ENCODE measurements at regions not wholly inside any gene's neighbourhood (a gene's known extent, or its start where the extent isn't known, plus 50 kb on each side); places are given as distances from the start of the nearest gene placed in this dataset.

- H3K27ac ChIP-seq: peak overlapping the region; percentile 72
- H3K4me2 ChIP-seq: peak overlapping the region; percentile 51
- peaks cover 3% of the 10 kb centered on the region for H3K4me1 Mint-ChIP-seq
- H3F3A ChIP-seq (ENCODE audit: low read depth): peaks cover 7% of the 10 kb centered on the region
- H3K36me3 Mint-ChIP-seq: no peaks in the 10 kb centered on the region
- DNase-seq (ENCODE audit: low spot score): peak; percentile 64
- no peak overlapping the region for H3K27ac Mint-ChIP-seq
- no peak overlapping the region for H3K4me3 ChIP-seq
- TF ChIP-seq EZH2phosphoT487 (IDR thresholded peaks at IDR 0.05): no peak
- no peak for TF ChIP-seq EZH2 (IDR thresholded peaks at IDR 0.05)
- no peak for TF ChIP-seq CTCF (IDR thresholded peaks at IDR 0.05)
- H3K27me3 ChIP-seq: no peaks in the 10 kb centered on the region
- peaks cover 13% of the 10 kb centered on the region for H3K9me3 Mint-ChIP-seq
- H3K79me2 ChIP-seq (ENCODE audit: low read depth): no peaks in the 10 kb centered on the region
- no peak overlapping the region for H3K9ac ChIP-seq
- no peaks in the 10 kb centered on the region for H4K20me1 ChIP-seq (ENCODE audit: low read depth)
- no peaks in the 10 kb centered on the region for H3K36me3 ChIP-seq
- H2AFZ ChIP-seq (replicated peaks): no peak overlapping the region
- peaks cover 29% of the 10 kb centered on the region for H3K4me1 ChIP-seq
- no peaks in the 10 kb centered on the region for H3K9me3 ChIP-seq (ENCODE audit: low read depth)
- no peak overlapping the region for H3K4me3 Mint-ChIP-seq
- H3K27me3 Mint-ChIP-seq (ENCODE audit: insufficient read depth, low read depth): no peaks in the 10 kb centered on the region
These were observed 68.7 kb upstream of the PTCSC3 start for GRCh38 chr14:36245223-36245622.

GRCh38 chr14:36243183-36243582, 66.7 kb upstream of the PTCSC3 start:
- H3K4me1 Mint-ChIP-seq: peaks cover 3% of the 10 kb centered on the region
- DNase-seq (ENCODE audit: low spot score): no peak

GRCh38 chr14:36241183-36241582, 64.7 kb upstream of the PTCSC3 start:
- no peak for DNase-seq (ENCODE audit: low spot score)
- Mint-ChIP-seq H3K4me3 (no peak overlapping the region), H3K27me3 (ENCODE audit: insufficient read depth, low read depth) (peaks cover 3% of the 10 kb centered on the region), H3K9me3 (peaks cover 2% of the 10 kb centered on the region), H3K4me1 (peaks cover 3% of the 10 kb centered on the region), H3K27ac (no peak overlapping the region), H3K36me3 (no peaks in the 10 kb centered on the region)
- H3K27me3 ChIP-seq: no peaks in the 10 kb centered on the region
- no peak overlapping the region for H3K9ac ChIP-seq
- no peaks in the 10 kb centered on the region for H3K36me3 ChIP-seq
- H3K4me2 ChIP-seq: no peak overlapping the region
- no peaks in the 10 kb centered on the region for H3K79me2 ChIP-seq (ENCODE audit: low read depth)
- H4K20me1 ChIP-seq (ENCODE audit: low read depth): no peaks in the 10 kb centered on the region
- TF ChIP-seq EZH2phosphoT487 (IDR thresholded peaks at IDR 0.05) (no peak), EZH2 (IDR thresholded peaks at IDR 0.05) (no peak), CTCF (IDR thresholded peaks at IDR 0.05) (no peak)
- H3K4me3 ChIP-seq: no peak overlapping the region
- peaks cover 35% of the 10 kb centered on the region for H3K4me1 ChIP-seq
- H3K9me3 ChIP-seq (ENCODE audit: low read depth): no peaks in the 10 kb centered on the region
- no peak overlapping the region for H2AFZ ChIP-seq (replicated peaks)
- peaks cover 7% of the 10 kb centered on the region for H3F3A ChIP-seq (ENCODE audit: low read depth)
- no peak overlapping the region for H3K27ac ChIP-seq

More at GRCh38 chr14:36243183-36243582, 66.7 kb upstream of the PTCSC3 start:
- H3K27me3 ChIP-seq: no peaks in the 10 kb centered on the region
- H3K4me1 ChIP-seq: peaks cover 35% of the 10 kb centered on the region
- no peak overlapping the region for H3K4me2 ChIP-seq
- Mint-ChIP-seq H3K36me3 (no peaks in the 10 kb centered on the region), H3K27me3 (ENCODE audit: insufficient read depth, low read depth) (peaks cover 3% of the 10 kb centered on the region), H3K9me3 (peaks cover 8% of the 10 kb centered on the region), H3K4me3 (no peak overlapping the region), H3K27ac (no peak overlapping the region)
- H2AFZ ChIP-seq (replicated peaks): no peak overlapping the region
- no peaks in the 10 kb centered on the region for H4K20me1 ChIP-seq (ENCODE audit: low read depth)
- no peaks in the 10 kb centered on the region for H3K9me3 ChIP-seq (ENCODE audit: low read depth)
- no peaks in the 10 kb centered on the region for H3K36me3 ChIP-seq
- no peaks in the 10 kb centered on the region for H3K79me2 ChIP-seq (ENCODE audit: low read depth)
- H3K4me3 ChIP-seq: no peak overlapping the region
- peaks cover 7% of the 10 kb centered on the region for H3F3A ChIP-seq (ENCODE audit: low read depth)
- no peak overlapping the region for H3K27ac ChIP-seq
- no peak for TF ChIP-seq EZH2 (IDR thresholded peaks at IDR 0.05)
- no peak for TF ChIP-seq EZH2phosphoT487 (IDR thresholded peaks at IDR 0.05)
- TF ChIP-seq CTCF (IDR thresholded peaks at IDR 0.05): no peak
- H3K9ac ChIP-seq: no peak overlapping the region
